Hepatocyte (in vitro differentiated cells): ENCODE measurements at regions not wholly inside any gene's neighbourhood (a gene's known extent, or its start where the extent isn't known, plus 50 kb on each side); places are given as distances from the start of the nearest gene placed in this dataset.

ENCODE experiments used
- DNase-seq: peaks from one replicate; pipeline ENCODE4 v3.0.0-alpha.2; 2016; ENCODE audit warnings: low spot score
- H2AFZ ChIP-seq: fragments of 200-600 bp; sonication (generic); 2 replicates; pipeline ENCODE4 v1.6.0; 2016; ENCODE audit warnings: antibody characterized with exemption, mild to moderate bottlenecking
- H3K27ac ChIP-seq: fragments of 200-600 bp; sonication (generic); 2 replicates; pipeline ENCODE4 v1.5.1; 2016; ENCODE audit warnings: mild to moderate bottlenecking
- H3K27me3 ChIP-seq: fragments of 200-600 bp; sonication (generic); 2 replicates; pipeline ENCODE4 v1.6.1; 2016
- H3K36me3 ChIP-seq: fragments of 200-600 bp; sonication (generic); replicated peaks from 2 replicates; pipeline ENCODE4 v1.5.1; 2016; ENCODE audit warnings: low read depth; ENCODE audit not compliant: insufficient read depth
- H3K4me1 ChIP-seq: fragments of 200-600 bp; sonication (generic); 2 replicates; pipeline ENCODE4 v1.5.1; 2016; ENCODE audit warnings: mild to moderate bottlenecking, moderate library complexity; ENCODE audit not compliant: insufficient read depth
- H3K4me2 ChIP-seq: fragments of 200-600 bp; sonication (generic); 2 replicates; pipeline ENCODE4 v1.6.0; 2016
- H3K4me3 ChIP-seq: fragments of 200-600 bp; sonication (generic); 2 replicates; pipeline ENCODE4 v1.5.1; 2016; ENCODE audit warnings: mild to moderate bottlenecking
- H3K79me2 ChIP-seq: fragments of 200-600 bp; sonication (generic); 2 replicates; pipeline ENCODE4 v1.6.0; 2017; ENCODE audit warnings: mild to moderate bottlenecking
- H3K9me2 ChIP-seq: fragments of 200-600 bp; sonication (generic); replicated peaks from 2 replicates; pipeline ENCODE4 v1.6.0; 2017; ENCODE audit warnings: mild to moderate bottlenecking; ENCODE audit not compliant: insufficient read depth
- H3K9me3 ChIP-seq: fragments of 200-600 bp; sonication (generic); 2 replicates; pipeline ENCODE4 v1.5.1; 2016; ENCODE audit warnings: low read depth, mild to moderate bottlenecking
- H4K20me1 ChIP-seq: fragments of 200-600 bp; sonication (generic); 2 replicates; pipeline ENCODE4 v1.6.0; 2016; ENCODE audit warnings: mild to moderate bottlenecking; ENCODE audit not compliant: insufficient read depth, poor library complexity, severe bottlenecking
- CTCF ChIP-seq: fragments of 200-600 bp; sonication (generic); IDR thresholded peaks from 2 replicates; pipeline ENCODE4 v1.5.1; 2016; ENCODE audit warnings: antibody characterized with exemption, mild to moderate bottlenecking; ENCODE audit not compliant: poor library complexity
- EZH2 ChIP-seq: fragments of 200-600 bp; sonication (generic); IDR thresholded peaks from 2 replicates; pipeline ENCODE4 v1.6.1; 2016; ENCODE audit warnings: antibody characterized with exemption, mild to moderate bottlenecking, borderline replicate concordance
- EZH2phosphoT487 ChIP-seq: fragments of 200-600 bp; sonication (generic); IDR thresholded peaks from one replicate; pipeline ENCODE4 v1.6.1; 2018; ENCODE audit warnings: antibody characterized with exemption, mild to moderate bottlenecking, low read depth, moderate library complexity; ENCODE audit not compliant: unreplicated experiment, severe bottlenecking
- WGBS: methylation state at CpG from one replicate; pipeline ENCODE4 v1.1.6; 2016; ENCODE audit warnings: low lambda C conversion rate; ENCODE audit errors: missing lambda C conversion rate; 5-methylcytosine and 5-hydroxymethylcytosine counted together

- no peaks in the 10 kb centered on the region for H3K36me3 ChIP-seq
These were observed 66.5 kb downstream of the AVPR1A start for GRCh38 chr12:63084501-63084900.

GRCh38 chr12:63083046-63083445 lies 68.0 kb downstream of the AVPR1A start:
- no peaks in the 10 kb centered on the region for H3K36me3 ChIP-seq
- no peaks in the 10 kb centered on the region for H3K9me3 ChIP-seq
- peak overlapping the region; percentile 39 for H3K4me2 ChIP-seq
- no peaks in the 10 kb centered on the region for H3K9me2 ChIP-seq
- no peak overlapping the region for H3K4me3 ChIP-seq
- no peaks in the 10 kb centered on the region for H3K27me3 ChIP-seq
- WGBS: 49% methylated on average over 2 of the region's 2 CpGs
- peaks cover 24% of the 10 kb centered on the region for H3K4me1 ChIP-seq
- H3K79me2 ChIP-seq: no peaks in the 10 kb centered on the region
- TF ChIP-seq EZH2 (no peak), EZH2phosphoT487 (no peak), CTCF (no peak)
- H2AFZ ChIP-seq: no peak overlapping the region
- peak overlapping the region; percentile 32 for H3K27ac ChIP-seq
- DNase-seq: peak; percentile 38
- H4K20me1 ChIP-seq: no peaks in the 10 kb centered on the region

More at GRCh38 chr12:63084501-63084900, 66.5 kb downstream of the AVPR1A start:
- no peaks in the 10 kb centered on the region for H3K27me3 ChIP-seq
- no peaks in the 10 kb centered on the region for H3K9me2 ChIP-seq
- no peaks in the 10 kb centered on the region for H3K79me2 ChIP-seq
- peaks cover 24% of the 10 kb centered on the region for H3K4me1 ChIP-seq
- TF ChIP-seq CTCF (no peak), EZH2 (no peak), EZH2phosphoT487 (no peak)
- H3K4me3 ChIP-seq: no peak overlapping the region
- H3K4me2 ChIP-seq: no peak overlapping the region
- no peak overlapping the region for H2AFZ ChIP-seq
- WGBS: 42% methylated on average over 1 of the region's 1 CpG
- no peaks in the 10 kb centered on the region for H3K9me3 ChIP-seq
- peak overlapping the region; percentile 32 for H3K27ac ChIP-seq
- DNase-seq: no peak
- no peaks in the 10 kb centered on the region for H4K20me1 ChIP-seq

DNA sequence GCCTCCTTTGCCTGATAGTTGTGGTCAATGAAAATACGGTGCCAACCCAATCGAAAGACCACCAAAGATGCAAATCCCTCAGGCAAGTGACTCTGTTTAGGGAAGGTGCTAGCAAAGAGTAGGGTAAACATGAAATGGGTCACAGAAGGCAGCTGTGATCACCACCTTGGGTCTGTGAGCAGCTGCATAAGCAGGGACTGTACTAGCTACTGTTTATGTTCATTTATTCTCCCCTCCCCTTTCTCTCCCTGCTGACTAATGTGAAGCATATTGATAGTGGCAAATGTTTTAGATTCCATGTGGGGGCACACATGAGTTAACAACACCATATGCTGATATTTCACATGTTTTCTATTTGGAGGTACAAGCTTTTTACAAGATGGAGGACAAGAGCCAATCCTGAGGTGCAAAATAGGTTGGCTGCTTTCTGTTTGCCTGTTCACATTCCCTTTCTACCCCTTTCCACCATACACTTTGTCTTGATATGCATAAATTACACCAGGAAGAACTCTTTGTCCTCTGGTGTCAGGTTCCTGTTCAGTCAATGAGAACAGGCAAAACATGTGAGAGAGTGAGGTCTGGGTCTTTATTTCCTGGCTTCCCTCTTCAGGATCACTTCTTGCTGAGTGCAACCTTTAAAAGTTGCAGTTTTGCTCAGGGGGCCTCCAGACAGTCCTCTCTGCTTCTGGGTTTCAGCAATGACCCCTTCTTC lies 71.1 kb downstream of the AVPR1A start:
- Histone ChIP-seq H3K36me3 (no peaks in the 10 kb centered on the region), H3K9me2 (no peaks in the 10 kb centered on the region), H3K4me3 (no peak overlapping the region), H2AFZ (peak overlapping the region; percentile 49), H3K4me2 (no peak overlapping the region), H3K4me1 (peaks cover 20% of the 10 kb centered on the region), H4K20me1 (no peaks in the 10 kb centered on the region), H3K27me3 (no peaks in the 10 kb centered on the region), H3K9me3 (no peaks in the 10 kb centered on the region), H3K79me2 (no peaks in the 10 kb centered on the region), H3K27ac (no peak overlapping the region)
- TF ChIP-seq EZH2phosphoT487: no peak
- no peak for TF ChIP-seq CTCF
- no peak for TF ChIP-seq EZH2
- 88% methylated on average over 2 of the region's 2 CpGs for WGBS
- no peak for DNase-seq
